Breast epithelium (tissue), 4 donors: ENCODE measurements at regions not wholly inside any gene's neighbourhood (a gene's known extent, or its start where the extent isn't known, plus 50 kb on each side); places are given as distances from the start of the nearest gene placed in this dataset.
A peak's percentile ranks its signal among the peaks of the same experiment; 100 is the strongest.

Source experiments
- DNase-seq, 2 donors: peaks; one replicate each; pipeline ENCODE4 v3.0.0-alpha.2; 2019; ENCODE audit warnings: low spot score in 2 of 2
- H3K27ac ChIP-seq, 2 donors: fragments of 200-600 bp; sonication (generic) in 1 of 2; one replicate each; pipeline ENCODE4 v1.5.1; 2016 to 2019; ENCODE audit warnings: mild to moderate bottlenecking in 1 of 2
- H3K27me3 ChIP-seq, 2 donors: fragments of 200-600 bp; sonication (generic) in 1 of 2; one replicate each; pipeline versions ENCODE4 v1.5.1 to v1.6.0; 2017 to 2019; ENCODE audit warnings: control low read depth in 1 of 2, mild to moderate bottlenecking in 1 of 2
- H3K36me3 ChIP-seq: fragments of 200-600 bp; one replicate; pipeline ENCODE4 v1.5.1; 2019
- H3K4me1 ChIP-seq, 2 donors: fragments of 200-600 bp; sonication (generic); one replicate each; pipeline ENCODE4 v1.5.1; 2016 to 2019; ENCODE audit warnings: control low read depth in 1 of 2
- H3K4me3 ChIP-seq, 3 donors: fragments of 200-600 bp; sonication (generic); 1 replicate in 2 of 3; 2 replicates in 1 of 3; pipeline ENCODE4 v1.5.1; 2016 to 2019; ENCODE audit warnings: mild to moderate bottlenecking in 3 of 3, moderate library complexity in 2 of 3
- H3K9me3 ChIP-seq, 2 donors: fragments of 200-600 bp; sonication (generic) in 1 of 2; one replicate each; pipeline ENCODE4 v1.5.1; 2016 to 2019; ENCODE audit warnings: control low read depth in 1 of 2
- POLR2A ChIP-seq: fragments of 450-650 bp; IDR thresholded peaks from one replicate; pipeline ENCODE4 v1.6.1; 2016; ENCODE audit warnings: antibody characterized with exemption, mild to moderate bottlenecking, moderate library complexity
- POLR2AphosphoS5 ChIP-seq, 3 donors: sonication (generic); formaldehyde crosslinking; IDR thresholded peaks; one replicate each; pipeline ENCODE4 v1.6.1; 2017; ENCODE audit warnings: antibody characterized with exemption in 3 of 3
- intact Hi-C: fragments of 100-400 bp; cut with DNase I; formaldehyde crosslinking; loops from one replicate; pipeline ENCODE4 v1.15.1; 2023; ENCODE audit warnings: low total_unique reads
- TF ChIP-seq, protein P1 (sequence below), 3 donors: fragments of 450-650 bp; IDR thresholded peaks; one replicate each; pipeline ENCODE4 v1.5.1; 2016 to 2017; ENCODE audit warnings: antibody characterized with exemption in 3 of 3, mild to moderate bottlenecking in 3 of 3, moderate library complexity in 3 of 3

DNA sequence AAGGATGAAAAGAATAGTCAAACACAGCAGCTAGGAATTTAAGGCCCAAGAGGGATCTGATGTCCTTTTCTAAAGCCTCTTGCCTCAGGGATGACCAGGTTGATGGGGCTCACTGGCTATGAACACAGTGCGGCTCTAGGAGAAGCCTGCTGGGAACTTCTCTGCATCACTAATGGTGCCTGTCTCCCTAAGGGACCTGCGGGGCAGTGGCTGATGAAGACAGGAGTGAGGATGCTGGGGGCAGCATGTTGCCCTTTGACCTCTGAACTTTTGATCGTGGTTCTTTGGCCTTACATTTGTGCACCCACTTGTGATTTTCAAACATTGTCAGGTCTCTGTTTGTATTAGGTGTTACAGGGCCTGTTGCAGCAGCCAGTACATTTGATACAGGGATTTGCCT lies 64.9 kb upstream of the KLHL25 start:
- no peak overlapping the region for H3K27ac ChIP-seq
- no peaks in the 10 kb centered on the region for H3K4me1 ChIP-seq
- H3K9me3 ChIP-seq: no peaks in the 10 kb centered on the region
- peaks cover 0 to 8% of the 10 kb centered on the region in 2 donors for H3K27me3 ChIP-seq
- H3K36me3 ChIP-seq: no peaks in the 10 kb centered on the region
- intact Hi-C loops: no loop called here
- no peak overlapping the region for H3K4me3 ChIP-seq
- DNase-seq: no peak
- TF ChIP-seq POLR2AphosphoS5 (IDR thresholded peaks at IDR 0.05): no peak
- TF ChIP-seq, protein P1, sequence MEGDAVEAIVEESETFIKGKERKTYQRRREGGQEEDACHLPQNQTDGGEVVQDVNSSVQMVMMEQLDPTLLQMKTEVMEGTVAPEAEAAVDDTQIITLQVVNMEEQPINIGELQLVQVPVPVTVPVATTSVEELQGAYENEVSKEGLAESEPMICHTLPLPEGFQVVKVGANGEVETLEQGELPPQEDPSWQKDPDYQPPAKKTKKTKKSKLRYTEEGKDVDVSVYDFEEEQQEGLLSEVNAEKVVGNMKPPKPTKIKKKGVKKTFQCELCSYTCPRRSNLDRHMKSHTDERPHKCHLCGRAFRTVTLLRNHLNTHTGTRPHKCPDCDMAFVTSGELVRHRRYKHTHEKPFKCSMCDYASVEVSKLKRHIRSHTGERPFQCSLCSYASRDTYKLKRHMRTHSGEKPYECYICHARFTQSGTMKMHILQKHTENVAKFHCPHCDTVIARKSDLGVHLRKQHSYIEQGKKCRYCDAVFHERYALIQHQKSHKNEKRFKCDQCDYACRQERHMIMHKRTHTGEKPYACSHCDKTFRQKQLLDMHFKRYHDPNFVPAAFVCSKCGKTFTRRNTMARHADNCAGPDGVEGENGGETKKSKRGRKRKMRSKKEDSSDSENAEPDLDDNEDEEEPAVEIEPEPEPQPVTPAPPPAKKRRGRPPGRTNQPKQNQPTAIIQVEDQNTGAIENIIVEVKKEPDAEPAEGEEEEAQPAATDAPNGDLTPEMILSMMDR (IDR thresholded peaks at IDR 0.05): no peak
- TF ChIP-seq POLR2A: no peak

DNA sequence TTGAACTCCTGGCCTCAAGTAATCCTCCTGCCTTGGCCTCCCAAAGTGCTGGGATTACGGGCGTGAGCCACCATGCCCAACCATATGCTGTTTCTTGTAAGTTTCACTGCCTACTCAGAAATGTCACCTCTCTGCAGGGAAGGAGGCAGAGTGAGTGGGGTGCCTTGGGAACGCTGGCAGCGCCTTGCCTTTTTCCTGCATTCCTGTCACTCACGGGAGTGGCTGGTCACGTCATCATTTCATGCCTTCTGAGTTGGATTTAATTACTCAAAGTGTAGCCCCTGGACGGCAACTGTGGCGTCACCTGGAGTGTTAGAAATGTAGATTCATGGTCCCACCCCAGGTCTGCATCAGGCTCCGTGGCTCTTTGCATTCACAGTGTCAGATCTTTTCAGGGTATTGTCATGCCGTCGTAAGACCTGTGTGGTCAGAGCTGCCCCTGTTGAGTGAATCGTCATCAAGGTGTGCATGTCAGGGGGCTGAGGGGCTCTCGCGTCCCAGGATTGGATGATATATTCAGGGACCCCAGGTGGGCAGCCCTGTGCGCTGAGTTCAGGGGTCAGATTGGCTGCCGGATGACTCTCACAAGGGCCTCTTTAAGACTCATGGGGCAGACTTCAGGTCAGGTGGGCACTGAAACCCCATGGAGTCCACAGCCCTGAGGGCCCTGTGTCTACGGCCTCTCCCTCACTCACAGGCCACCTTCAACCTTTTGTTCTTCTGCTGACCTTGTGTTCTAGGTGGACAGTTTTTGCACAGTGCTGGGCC lies 65.9 kb upstream of the KLHL25 start:
- intact Hi-C loops: no loop called here
- TF ChIP-seq, protein P1 (IDR thresholded peaks at IDR 0.05): no peak
- TF ChIP-seq POLR2AphosphoS5 (IDR thresholded peaks at IDR 0.05) (no peak), POLR2A (no peak)
- no peak for DNase-seq

GRCh38 chr15:85865070-85865684 lies 70.5 kb upstream of the KLHL25 start:
- Histone ChIP-seq H3K4me3 (no peak overlapping the region), H3K27me3 (peaks cover 0 to 7% of the 10 kb centered on the region in 2 donors), H3K27ac (no peak overlapping the region), H3K9me3 (no peaks in the 10 kb centered on the region), H3K4me1 (no peaks in the 10 kb centered on the region), H3K36me3 (no peaks in the 10 kb centered on the region)
- TF ChIP-seq POLR2A: no peak
- TF ChIP-seq, protein P1 (IDR thresholded peaks at IDR 0.05): peak in 2 of 3 donors; percentile 20 to 38
- no peak for DNase-seq
- intact Hi-C loops: no loop called here

More for the DNA sequence above, 65.9 kb upstream of the KLHL25 start:
- H3K27ac ChIP-seq: no peak overlapping the region
- no peaks in the 10 kb centered on the region for H3K4me1 ChIP-seq
- H3K9me3 ChIP-seq: no peaks in the 10 kb centered on the region
- peaks cover 0 to 8% of the 10 kb centered on the region in 2 donors for H3K27me3 ChIP-seq
- H3K4me3 ChIP-seq: no peak overlapping the region
- no peaks in the 10 kb centered on the region for H3K36me3 ChIP-seq

- intact Hi-C loops: no loop called here
- Histone ChIP-seq H3K9me3 (no peaks in the 10 kb centered on the region), H3K4me1 (no peaks in the 10 kb centered on the region), H3K27me3 (peaks cover 0 to 14% of the 10 kb centered on the region in 2 donors), H3K4me3 (no peak overlapping the region), H3K27ac (no peak overlapping the region), H3K36me3 (no peaks in the 10 kb centered on the region)
- TF ChIP-seq POLR2A (no peak), POLR2AphosphoS5 (IDR thresholded peaks at IDR 0.05) (no peak)
- TF ChIP-seq, protein P1 (IDR thresholded peaks at IDR 0.05): no peak
- no peak for DNase-seq
Measured at GRCh38 chr15:85867250-85867649, 72.5 kb upstream of the KLHL25 start.

GRCh38 chr15:85869124-85869523 lies 74.4 kb upstream of the KLHL25 start:
- intact Hi-C loops: no loop called here
- H3K27ac ChIP-seq: no peak overlapping the region
- no peaks in the 10 kb centered on the region for H3K9me3 ChIP-seq
- H3K4me3 ChIP-seq: no peak overlapping the region
- TF ChIP-seq POLR2AphosphoS5 (IDR thresholded peaks at IDR 0.05) (no peak), POLR2A (no peak)
- TF ChIP-seq, protein P1 (IDR thresholded peaks at IDR 0.05): no peak
- no peaks in the 10 kb centered on the region for H3K36me3 ChIP-seq
- DNase-seq: no peak
- H3K27me3 ChIP-seq: peaks cover 0 to 19% of the 10 kb centered on the region in 2 donors
- H3K4me1 ChIP-seq: no peaks in the 10 kb centered on the region
